ENCODE measurements at regions not wholly inside any gene's neighbourhood (a gene's known extent, or its start where the extent isn't known, plus 50 kb on each side); places are given as distances from the start of the nearest gene placed in this dataset.

DNA sequence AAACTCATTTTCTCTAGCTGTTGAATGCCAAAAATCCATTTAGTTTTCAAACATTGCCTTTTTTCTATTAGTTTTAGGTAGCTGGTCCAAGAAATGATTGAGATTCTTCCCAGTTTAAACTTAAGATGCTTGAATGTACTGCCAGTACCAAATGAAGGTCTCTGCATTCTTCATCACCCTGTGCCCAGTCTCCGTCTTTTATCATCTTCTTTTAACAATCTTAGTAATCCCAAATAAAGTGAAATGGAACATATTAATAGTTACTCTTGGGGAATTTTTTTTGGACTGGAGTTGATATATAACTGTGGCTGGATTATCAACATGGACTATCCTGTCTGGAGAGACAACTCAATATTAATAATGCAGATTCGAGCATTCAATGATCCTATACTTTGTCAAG lies 54.1 kb upstream of the PCED1B start:
- no peaks in the 10 kb centered on the region for H3K9me3 ChIP-seq (ENCODE audit: control insufficient read depth in 1 of 2, insufficient read depth in 1 of 2, low read depth in 1 of 2, low read length in 2 of 2)
- RAD21 ChIA-PET (ENCODE audit: low non-redundant PET in 1 of 2, low total read pairs in 2 of 2, uncharacterized antibody in 2 of 2, unreplicated experiment in 2 of 2), result no interaction called here
- H3K4me1 ChIP-seq (ENCODE audit: control insufficient read depth in 1 of 2, insufficient read depth in 2 of 2, low read length in 2 of 2), result peaks cover 0 to 6% of the 10 kb centered on the region in 2 experiments; a peak in 1 of 4 replicates
- intact Hi-C loops (cut with micrococcal nuclease), result loop anchor here (10.0 kb wide), 1 partner anchor 561 kb away; no protein-coding TSS in a partner anchor
- H3K36me3 ChIP-seq (ENCODE audit: control insufficient read depth in 1 of 2, insufficient read depth in 2 of 2, low read length in 2 of 2), result no peaks in the 10 kb centered on the region
- no peaks in the 10 kb centered on the region for H3K9me2 ChIP-seq (ENCODE audit: insufficient read depth)
- no peak overlapping the region for H3K27ac ChIP-seq (ENCODE audit: low read depth, low read length)
- H3K4me3 ChIP-seq (replicated peaks in 1 of 2; ENCODE audit: low read depth in 1 of 2, low read length in 2 of 2), result no peak overlapping the region
- no peak overlapping the region for H3K9ac ChIP-seq (ENCODE audit: low read length)
- BruUV-seq (replicated peaks), result no TSS peak
- POLR2A ChIA-PET, result interaction anchor here (0.6 kb wide), 1 partner anchor 419 kb away, joined by 3 read pairs; no protein-coding TSS in a partner anchor
- H2AFZ ChIP-seq (ENCODE audit: low read depth, low read length, poor library complexity, severe bottlenecking), result no peak overlapping the region
- no peaks in the 10 kb centered on the region for H4K20me1 ChIP-seq (ENCODE audit: insufficient read depth)
- DNase-seq (ENCODE audit: low read depth, low spot score) (no peak), ATAC-seq (no peak)
- no peaks in the 10 kb centered on the region for H3K27me3 ChIP-seq (ENCODE audit: insufficient read depth, low read length)
- no peak overlapping the region for H3K4me2 ChIP-seq (ENCODE audit: low read length)
- no peaks in the 10 kb centered on the region for H3K79me2 ChIP-seq (ENCODE audit: insufficient read depth, low read length)
- TF ChIP-seq, protein P1, sequence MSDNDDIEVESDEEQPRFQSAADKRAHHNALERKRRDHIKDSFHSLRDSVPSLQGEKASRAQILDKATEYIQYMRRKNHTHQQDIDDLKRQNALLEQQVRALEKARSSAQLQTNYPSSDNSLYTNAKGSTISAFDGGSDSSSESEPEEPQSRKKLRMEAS (IDR thresholded peaks at IDR 0.05), result no peak
- no peak for TF ChIP-seq POLR2A (IDR thresholded peaks at IDR 0.05; ENCODE audit: borderline replicate concordance, extremely low read depth, insufficient read depth, insufficient read length)
- TF ChIP-seq CEBPB (IDR thresholded peaks at IDR 0.05; ENCODE audit: low read depth), result no peak
- TF ChIP-seq RAD21 (IDR thresholded peaks at IDR 0.05; ENCODE audit: low read depth), result no peak
- no peak for TF ChIP-seq SIN3A (IDR thresholded peaks at IDR 0.05; ENCODE audit: low read depth)
- TF ChIP-seq, protein P2, sequence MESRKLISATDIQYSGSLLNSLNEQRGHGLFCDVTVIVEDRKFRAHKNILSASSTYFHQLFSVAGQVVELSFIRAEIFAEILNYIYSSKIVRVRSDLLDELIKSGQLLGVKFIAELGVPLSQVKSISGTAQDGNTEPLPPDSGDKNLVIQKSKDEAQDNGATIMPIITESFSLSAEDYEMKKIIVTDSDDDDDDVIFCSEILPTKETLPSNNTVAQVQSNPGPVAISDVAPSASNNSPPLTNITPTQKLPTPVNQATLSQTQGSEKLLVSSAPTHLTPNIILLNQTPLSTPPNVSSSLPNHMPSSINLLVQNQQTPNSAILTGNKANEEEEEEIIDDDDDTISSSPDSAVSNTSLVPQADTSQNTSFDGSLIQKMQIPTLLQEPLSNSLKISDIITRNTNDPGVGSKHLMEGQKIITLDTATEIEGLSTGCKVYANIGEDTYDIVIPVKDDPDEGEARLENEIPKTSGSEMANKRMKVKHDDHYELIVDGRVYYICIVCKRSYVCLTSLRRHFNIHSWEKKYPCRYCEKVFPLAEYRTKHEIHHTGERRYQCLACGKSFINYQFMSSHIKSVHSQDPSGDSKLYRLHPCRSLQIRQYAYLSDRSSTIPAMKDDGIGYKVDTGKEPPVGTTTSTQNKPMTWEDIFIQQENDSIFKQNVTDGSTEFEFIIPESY (IDR thresholded peaks at IDR 0.05; ENCODE audit: extremely low read depth, insufficient replicate concordance, low read length), result no peak
- TF ChIP-seq POLR2AphosphoS5 (IDR thresholded peaks at IDR 0.05; ENCODE audit: low read depth, low read length), result no peak
- TF ChIP-seq YY1 (IDR thresholded peaks at IDR 0.05; ENCODE audit: extremely low read depth, insufficient replicate concordance, low read depth, low read length), result no peak
- no peak for TF ChIP-seq SRF (IDR thresholded peaks at IDR 0.05; ENCODE audit: low read depth)
- TF ChIP-seq ELF1 (IDR thresholded peaks at IDR 0.05; ENCODE audit: borderline replicate concordance, low read depth), result no peak
- no peak for TF ChIP-seq TCF7L2 (IDR thresholded peaks at IDR 0.05; ENCODE audit: borderline replicate concordance, extremely low read depth, insufficient read depth, insufficient read length)
- no peak for TF ChIP-seq JUND (IDR thresholded peaks at IDR 0.05)
- no peak for TF ChIP-seq FOSL1 (IDR thresholded peaks at IDR 0.05; ENCODE audit: low read depth)
- TF ChIP-seq, protein P3, sequence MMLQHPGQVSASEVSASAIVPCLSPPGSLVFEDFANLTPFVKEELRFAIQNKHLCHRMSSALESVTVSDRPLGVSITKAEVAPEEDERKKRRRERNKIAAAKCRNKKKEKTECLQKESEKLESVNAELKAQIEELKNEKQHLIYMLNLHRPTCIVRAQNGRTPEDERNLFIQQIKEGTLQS (IDR thresholded peaks at IDR 0.05), result no peak
- no peak for TF ChIP-seq ZFX (IDR thresholded peaks at IDR 0.05)
- TF ChIP-seq EZH2phosphoT487 (IDR thresholded peaks at IDR 0.05; ENCODE audit: borderline replicate concordance), result no peak
- CTCF ChIA-PET, result interaction anchor here (2.0 to 2.3 kb wide), 2 partner anchors 7 to 900 kb away, joined by 10 read pairs; no protein-coding TSS in a partner anchor
